ENCODE measurements at regions not wholly inside any gene's neighbourhood (a gene's known extent, or its start where the extent isn't known, plus 50 kb on each side); places are given as distances from the start of the nearest gene placed in this dataset.
"Not testable (repeated sequence)": the region's sequence is repeated elsewhere in the genome, so short reads cannot be mapped to it uniquely, and the experiment has no call there.

DNA sequence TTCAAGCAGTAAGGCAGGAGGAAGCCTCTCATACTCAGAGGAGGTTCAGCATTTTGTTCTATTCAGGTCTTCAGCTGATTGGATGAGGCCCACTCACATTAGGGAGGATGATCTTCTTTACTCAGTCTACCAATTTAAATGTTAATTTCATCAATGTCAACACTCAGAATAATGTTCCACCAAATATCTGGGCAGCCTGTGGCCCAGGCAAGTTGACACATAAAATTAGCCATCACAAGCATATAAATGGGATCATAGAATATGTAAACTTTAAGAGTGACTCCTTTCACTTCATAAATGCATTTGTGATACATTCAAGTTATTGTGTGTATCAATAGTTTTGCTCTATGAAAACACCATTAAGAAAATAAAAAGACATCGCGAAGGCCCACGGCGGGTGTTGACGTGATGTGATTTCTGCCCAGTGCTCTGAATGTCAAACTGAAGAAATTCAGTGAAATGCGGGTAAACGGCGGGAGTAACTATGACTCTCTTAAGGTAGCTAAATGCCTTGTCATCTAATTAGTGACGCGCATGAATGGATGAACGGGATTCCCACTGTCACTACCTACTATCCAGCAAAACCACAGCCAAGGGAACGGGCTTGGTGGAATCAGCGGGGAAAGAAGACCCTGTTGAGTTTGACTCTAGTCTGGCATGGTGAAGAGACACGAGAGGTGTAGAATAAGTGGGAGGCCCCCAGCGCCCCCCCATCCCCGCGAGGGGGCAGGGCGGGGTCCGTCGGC is 536.1 kb upstream of the AUTS2 start:
- no peak for TF ChIP-seq POLR2A (IDR thresholded peaks at IDR 0.05; ENCODE audit: low read depth, low read length)
- DNase-seq (ENCODE audit: insufficient read length, low spot score) = no peak
- FAIRE-seq = no peak

DNA sequence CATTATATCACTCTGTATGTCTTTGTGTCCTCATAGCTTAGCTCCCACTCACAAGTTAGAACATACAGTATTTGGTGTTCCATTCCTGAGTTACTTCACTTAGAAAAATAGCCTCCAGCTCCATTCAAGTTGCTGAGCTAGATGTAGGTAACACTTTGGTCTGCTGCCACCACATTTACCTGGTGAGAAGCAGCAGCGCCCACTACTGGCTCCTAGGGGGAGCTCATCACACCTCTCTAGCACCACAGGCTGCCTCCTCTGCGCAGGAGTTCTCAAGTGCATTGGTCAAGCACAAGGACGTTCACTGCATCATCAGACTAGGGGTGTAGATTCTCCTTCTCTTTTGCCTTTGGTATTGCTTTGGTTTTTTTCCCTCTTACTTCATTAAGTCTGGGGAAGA is 530.9 kb upstream of the AUTS2 start:
- DNase-seq (ENCODE audit: insufficient read length, low spot score) = no peak
- FAIRE-seq = no peak
- TF ChIP-seq POLR2A (IDR thresholded peaks at IDR 0.05; ENCODE audit: low read depth, low read length) = no peak

DNA sequence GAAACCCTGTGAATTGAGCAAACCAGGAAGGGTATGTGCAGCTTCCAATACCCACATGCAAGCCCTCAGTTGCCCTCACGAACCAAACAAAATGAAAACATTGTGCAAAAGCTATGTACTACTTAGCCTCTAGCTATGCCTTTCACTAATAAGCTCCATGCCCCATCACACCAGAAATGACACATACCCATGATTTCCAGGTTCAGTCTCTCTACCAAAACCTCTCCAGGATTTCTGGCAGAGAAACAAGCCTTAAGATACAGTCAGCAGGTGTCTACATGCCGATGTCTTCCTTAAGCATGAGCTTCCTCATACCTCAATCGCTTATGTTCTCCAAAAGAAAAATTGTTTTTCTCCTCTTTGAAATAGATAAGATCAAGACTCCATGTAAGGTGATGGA is 527.8 kb upstream of the AUTS2 start:
- DNase-seq (ENCODE audit: insufficient read length, low spot score) = no peak
- FAIRE-seq = no peak
- TF ChIP-seq POLR2A (IDR thresholded peaks at IDR 0.05; ENCODE audit: low read depth, low read length) = no peak

DNA sequence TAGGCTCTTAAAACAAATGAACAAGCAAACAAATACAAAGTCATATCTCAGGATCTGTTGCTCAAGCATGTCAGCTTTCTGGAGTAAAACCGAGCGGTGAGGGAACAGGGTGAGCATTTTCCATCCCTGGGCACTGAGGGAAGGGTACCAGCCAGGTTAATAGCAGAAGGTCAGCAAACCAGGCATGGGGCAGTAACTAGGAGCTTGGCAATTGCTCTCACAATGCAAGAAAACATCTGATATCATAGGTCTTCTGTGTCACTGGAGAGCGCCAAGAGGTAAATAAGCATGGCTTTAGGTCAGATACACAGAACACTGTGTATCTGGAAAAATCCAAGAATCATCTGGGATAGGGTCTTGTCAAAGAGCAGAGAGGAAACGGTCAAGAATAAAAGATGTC is 521.7 kb upstream of the AUTS2 start:
- no peak for DNase-seq (ENCODE audit: insufficient read length, low spot score)
- FAIRE-seq = no peak
- TF ChIP-seq POLR2A (IDR thresholded peaks at IDR 0.05; ENCODE audit: low read depth, low read length) = no peak

DNA sequence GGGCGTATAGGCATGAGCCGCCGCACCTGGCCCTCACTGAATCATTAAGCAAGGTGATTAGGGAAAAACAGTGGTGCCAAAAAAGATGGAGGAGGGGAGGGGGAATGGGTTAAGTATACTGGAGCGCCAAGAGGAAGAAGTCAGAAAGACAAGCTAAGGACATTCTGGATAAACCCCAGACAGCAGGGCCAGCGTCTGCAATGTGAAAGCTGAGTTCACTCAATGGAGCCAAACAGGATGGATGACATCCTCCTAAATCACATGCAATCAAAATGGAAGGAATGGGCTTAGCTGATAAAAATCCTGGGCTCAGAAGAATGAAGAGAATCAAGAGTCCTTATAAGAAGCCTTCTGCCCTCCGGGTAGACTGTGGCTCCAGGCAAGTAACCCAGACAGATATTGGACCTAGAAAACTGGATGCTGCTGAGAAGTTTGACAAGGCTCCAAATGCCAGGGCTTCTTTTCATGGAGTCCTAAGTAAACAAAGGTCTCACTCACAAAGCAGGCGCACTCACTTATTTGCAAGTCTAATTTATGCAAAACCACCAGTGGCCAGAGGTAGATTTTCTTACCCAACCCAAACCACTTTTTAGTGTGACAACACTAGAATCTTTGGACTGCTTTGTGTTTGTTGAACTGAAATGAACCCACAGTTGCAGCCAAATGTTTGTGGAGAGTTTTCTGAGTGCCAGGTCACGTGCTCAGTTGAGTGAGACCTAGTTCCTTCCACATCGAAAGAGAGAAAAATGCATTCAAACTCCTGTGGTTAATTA is 519.1 kb upstream of the AUTS2 start:
- no peak for DNase-seq (ENCODE audit: insufficient read length, low spot score)
- no peak for FAIRE-seq
- TF ChIP-seq POLR2A (IDR thresholded peaks at IDR 0.05; ENCODE audit: low read depth, low read length) = no peak

DNA sequence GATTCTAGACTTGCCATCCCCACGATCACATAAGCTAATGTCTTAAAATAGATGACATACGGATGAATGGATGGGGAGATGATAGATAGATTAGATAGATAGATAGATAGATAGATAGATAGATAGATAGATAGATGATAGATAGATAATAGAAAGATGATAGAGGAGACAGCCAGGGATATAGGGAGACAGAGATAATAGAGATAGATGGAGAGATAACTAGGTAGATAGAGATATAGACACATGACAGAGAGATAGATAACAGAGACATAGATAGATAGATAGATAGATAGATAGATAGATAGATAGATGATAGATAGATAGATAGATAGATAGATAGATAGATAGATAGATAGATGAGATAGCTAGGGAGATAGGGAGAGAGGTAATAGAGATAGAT is 511.0 kb upstream of the AUTS2 start:
- FAIRE-seq; DNase-seq (ENCODE audit: insufficient read length, low spot score): not testable (repeated sequence)

DNA sequence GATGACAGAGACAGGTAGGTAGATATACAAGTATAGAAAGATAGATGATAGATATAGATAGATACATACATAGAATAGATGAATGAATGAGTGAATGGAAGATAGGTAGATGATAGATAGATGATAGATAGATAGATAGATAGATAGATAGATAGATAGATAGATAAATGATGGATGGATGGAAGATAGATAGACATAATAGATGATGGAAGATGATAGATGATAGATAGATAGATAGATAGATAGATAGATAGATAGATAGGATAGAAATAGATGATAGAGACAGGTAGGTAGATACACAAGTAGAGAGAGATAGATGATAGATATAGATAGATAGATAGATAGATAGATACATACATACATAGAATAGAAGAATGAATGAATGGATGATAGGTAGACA is 510.1 kb upstream of the AUTS2 start:
- FAIRE-seq (no peak), DNase-seq (ENCODE audit: insufficient read length, low spot score) (no peak)

DNA sequence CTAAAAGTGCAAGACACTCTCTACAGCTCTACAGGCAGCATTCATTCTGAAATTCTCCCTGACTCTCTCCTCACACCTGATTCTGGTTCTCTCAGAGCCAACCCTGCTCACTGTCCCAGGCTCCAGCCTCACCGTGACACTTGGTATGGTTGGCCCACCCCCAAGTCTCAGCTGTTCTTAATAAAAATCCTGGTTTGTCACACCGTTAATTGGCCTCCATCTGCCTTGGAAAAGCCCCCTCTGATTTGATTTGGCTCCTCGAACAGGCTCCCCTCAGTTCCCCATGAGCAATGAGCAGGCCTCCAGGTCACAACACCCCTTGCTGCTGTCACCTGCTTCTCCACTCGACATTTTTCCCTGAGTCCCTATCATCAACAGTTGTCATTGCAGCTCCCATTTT is 507.3 kb upstream of the AUTS2 start:
- FAIRE-seq (no peak), DNase-seq (ENCODE audit: insufficient read length, low spot score) (no peak)

More for the DNA sequence above, 510.1 kb upstream of the AUTS2 start:
- TF ChIP-seq POLR2A (IDR thresholded peaks at IDR 0.05; ENCODE audit: low read depth, low read length) = no peak

DNA sequence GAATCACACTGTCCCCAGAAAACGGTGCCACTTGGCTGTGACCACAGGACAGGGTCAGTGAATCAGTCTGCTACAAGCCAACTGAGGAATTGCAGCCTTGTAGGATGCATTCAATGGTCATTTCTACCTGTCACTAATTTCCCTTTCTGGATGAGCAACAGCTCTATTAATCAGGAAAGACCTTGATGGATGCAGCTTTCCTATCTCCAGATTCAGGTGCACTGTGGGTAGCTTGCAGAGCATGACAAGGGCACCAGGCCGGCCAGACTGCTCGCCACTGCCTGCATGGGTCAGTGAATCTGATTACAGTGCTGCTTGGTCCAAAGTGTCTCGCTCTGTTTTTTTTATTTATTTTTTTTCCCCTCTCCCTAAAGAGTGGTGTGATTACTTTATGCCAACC is 506.8 kb upstream of the AUTS2 start:
- DNase-seq (ENCODE audit: insufficient read length, low spot score) (no peak), FAIRE-seq (no peak)
- TF ChIP-seq POLR2A (IDR thresholded peaks at IDR 0.05; ENCODE audit: low read depth, low read length) = no peak

More for the DNA sequence above, 507.3 kb upstream of the AUTS2 start:
- TF ChIP-seq POLR2A (IDR thresholded peaks at IDR 0.05; ENCODE audit: low read depth, low read length) = no peak

DNA sequence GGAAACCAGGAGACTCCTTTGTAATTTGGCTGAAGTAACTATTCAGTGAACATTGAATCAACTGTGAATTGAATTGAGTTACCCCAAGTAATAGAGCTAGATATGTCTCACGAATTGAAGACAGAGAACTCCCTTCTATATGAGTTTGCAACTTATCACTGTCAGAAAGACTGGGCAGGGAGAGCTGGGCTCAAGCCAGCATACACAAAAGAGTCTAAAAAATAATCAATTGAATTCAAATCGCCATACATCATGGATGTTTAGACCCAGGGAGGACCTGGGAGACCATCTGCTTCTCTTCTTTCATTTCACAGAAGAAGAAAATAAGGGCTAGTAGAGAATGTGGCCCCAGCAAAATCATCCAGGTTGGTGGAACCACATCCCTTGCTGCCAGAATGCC is 503.1 kb upstream of the AUTS2 start:
- FAIRE-seq (no peak), DNase-seq (ENCODE audit: insufficient read length, low spot score) (no peak)
- TF ChIP-seq POLR2A (IDR thresholded peaks at IDR 0.05; ENCODE audit: low read depth, low read length) = no peak

DNA sequence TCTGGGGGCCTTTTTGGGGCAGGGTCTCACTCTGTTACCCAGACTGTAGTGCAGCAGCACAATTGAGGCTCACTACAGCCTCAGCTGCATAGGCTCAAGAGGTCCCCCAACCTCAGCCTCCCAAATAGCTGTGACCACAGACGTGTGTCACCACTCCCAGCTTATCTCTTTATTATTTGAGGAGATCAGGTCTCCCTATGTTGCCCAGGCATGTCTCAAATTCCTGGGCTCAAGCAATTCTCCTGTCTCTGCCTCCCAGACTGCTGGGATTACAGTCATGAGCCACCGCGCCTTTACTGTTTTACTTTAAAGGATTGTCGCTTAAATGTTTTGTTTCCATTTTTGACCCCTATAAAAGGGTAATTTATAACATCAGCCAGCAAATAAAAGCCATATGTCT is 502.6 kb upstream of the AUTS2 start:
- FAIRE-seq = no peak
- TF ChIP-seq POLR2A (IDR thresholded peaks at IDR 0.05; ENCODE audit: low read depth, low read length) = no peak
- no peak for DNase-seq (ENCODE audit: insufficient read length, low spot score)

DNA sequence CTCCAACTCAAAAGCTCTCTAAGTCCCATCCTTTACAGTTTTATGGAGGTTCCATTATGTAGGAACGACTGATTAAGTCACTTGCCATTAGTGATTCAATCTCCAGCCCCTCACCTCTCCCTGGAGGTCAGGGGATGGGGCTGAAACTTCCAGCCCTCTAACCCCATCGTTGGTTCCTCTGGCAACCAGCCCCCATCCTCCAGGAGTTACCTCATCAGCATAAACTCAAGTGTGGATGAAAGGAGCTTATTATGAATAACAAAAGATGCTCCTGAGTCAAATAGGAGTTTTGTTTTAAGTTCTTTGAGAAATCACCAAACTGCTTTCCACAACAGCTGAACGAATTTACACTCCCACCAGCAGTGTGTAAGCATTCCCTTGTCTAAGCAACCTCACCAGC is 494.3 kb upstream of the AUTS2 start:
- DNase-seq (ENCODE audit: insufficient read length, low spot score) (no peak), FAIRE-seq (no peak)
- no peak for TF ChIP-seq POLR2A (IDR thresholded peaks at IDR 0.05; ENCODE audit: low read depth, low read length)

DNA sequence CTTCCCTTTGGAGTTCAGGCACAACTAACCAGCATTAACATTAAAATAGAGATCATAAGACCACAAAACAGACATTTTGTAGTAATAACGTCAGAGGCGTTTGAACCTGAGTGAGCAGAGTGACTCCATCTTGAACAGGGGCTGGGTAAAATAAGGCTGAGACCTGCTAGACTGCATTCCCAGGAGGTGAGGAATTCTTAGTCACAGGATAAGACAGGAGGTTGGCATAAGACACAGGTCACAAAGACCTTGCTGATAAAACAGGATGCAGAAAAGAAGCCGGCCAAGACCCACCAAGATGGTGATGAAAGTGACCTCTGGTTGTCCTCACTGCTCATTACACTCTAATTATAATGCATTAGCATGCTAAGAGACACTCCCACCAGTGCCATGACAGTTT is 493.2 kb upstream of the AUTS2 start:
- FAIRE-seq (no peak), DNase-seq (ENCODE audit: insufficient read length, low spot score) (no peak)
- no peak for TF ChIP-seq POLR2A (IDR thresholded peaks at IDR 0.05; ENCODE audit: low read depth, low read length)

DNA sequence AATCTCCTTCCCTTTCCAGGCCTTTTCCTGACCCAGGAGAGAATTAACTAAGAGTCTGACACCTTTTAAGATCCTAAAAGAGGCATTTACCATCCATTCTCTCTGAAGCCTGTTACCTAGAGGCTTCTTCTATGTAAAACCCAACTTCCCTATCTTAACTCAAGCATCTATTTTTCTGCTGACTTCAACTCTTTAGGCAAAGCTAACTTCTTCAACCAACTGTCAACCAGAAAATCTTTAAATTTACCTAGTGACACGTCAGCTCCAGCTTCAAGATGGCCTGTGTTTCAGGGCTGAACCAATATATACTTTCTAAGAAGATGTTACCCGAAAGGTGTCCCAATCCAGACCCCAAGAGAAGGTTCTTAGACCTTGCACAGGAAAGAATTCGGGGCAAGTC is 492.3 kb upstream of the AUTS2 start:
- DNase-seq (ENCODE audit: insufficient read length, low spot score) (no peak), FAIRE-seq (no peak)
- no peak for TF ChIP-seq POLR2A (IDR thresholded peaks at IDR 0.05; ENCODE audit: low read depth, low read length)

DNA sequence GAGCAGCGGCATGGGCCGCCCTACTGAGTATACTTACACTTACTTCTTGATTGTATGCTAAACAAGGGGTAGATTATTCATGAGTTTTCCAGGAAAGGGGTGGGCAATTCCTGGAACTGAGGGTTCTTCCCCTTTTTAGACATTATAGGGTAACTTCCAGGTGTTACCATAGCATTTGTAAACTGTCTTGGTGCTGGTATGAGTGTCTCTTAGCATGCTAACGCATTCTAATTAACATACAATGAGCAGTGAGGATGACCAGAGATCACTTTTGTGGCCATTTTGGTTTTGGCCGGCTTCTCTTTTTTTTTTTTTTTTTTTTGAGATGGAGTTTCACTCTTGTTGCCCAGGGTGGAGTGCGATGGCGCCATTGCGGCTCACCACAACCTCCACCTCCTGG is 491.8 kb upstream of the AUTS2 start:
- not testable (repeated sequence) for DNase-seq (ENCODE audit: insufficient read length, low spot score); FAIRE-seq

DNA sequence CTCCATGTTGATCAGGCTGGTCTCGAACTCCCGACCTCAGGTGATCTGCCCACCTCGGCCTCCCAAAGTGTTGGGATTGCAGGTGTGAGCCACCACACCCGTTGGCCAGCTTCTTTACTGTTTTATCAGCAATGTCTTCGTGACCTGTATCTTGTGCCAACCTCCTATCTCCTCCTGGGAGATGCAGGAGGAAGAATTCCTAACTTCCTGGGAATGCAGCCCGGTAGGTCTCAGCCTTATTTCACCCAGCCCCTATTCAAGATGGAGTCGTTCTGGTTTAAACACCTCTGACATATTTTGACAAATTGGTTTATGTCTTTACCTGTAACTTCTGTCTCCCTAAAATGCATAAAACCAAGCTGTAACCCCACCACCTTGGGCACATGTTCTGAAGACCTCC is 491.3 kb upstream of the AUTS2 start:
- not testable (repeated sequence) for DNase-seq (ENCODE audit: insufficient read length, low spot score); FAIRE-seq

Data from H54 (cell line).